Lung (tissue), 11 donors: ENCODE measurements at regions not wholly inside any gene's neighbourhood (a gene's known extent, or its start where the extent isn't known, plus 50 kb on each side); places are given as distances from the start of the nearest gene placed in this dataset.

ENCODE experiments used
- ATAC-seq: fragments of 200-7000 bp; cut with Tn5 transposase; one replicate; pipeline ENCODE4 v1.9.1; 2020; ENCODE audit warnings: moderate number of reproducible peaks; ENCODE audit not compliant: insufficient read depth, low FRiP score
- DNase-seq, 3 donors: peaks; one replicate each; pipeline ENCODE4 v3.0.0-alpha.2; 2013 to 2017
- H3K27ac ChIP-seq, 2 donors: one replicate each; pipeline ENCODE4 v1.5.1; 2013; ENCODE audit warnings: mild to moderate bottlenecking in 2 of 2, moderate library complexity in 2 of 2, control low read depth in 1 of 2, inconsistent platforms in 1 of 2, low read depth in 1 of 2, low read length in 1 of 2
- H3K27me3 ChIP-seq, 3 donors: one replicate each; pipeline ENCODE4 v1.5.1; 2013; ENCODE audit warnings: low read length in 2 of 3; ENCODE audit not compliant: control insufficient read depth in 3 of 3, insufficient read depth in 3 of 3
- H3K36me3 ChIP-seq, 4 donors: one replicate each; pipeline ENCODE4 v1.5.1; 2013; ENCODE audit warnings: low read length in 4 of 4, mild to moderate bottlenecking in 1 of 4, moderate library complexity in 1 of 4; ENCODE audit not compliant: control insufficient read depth in 4 of 4, insufficient read depth in 4 of 4
- H3K4me1 ChIP-seq, 5 donors: one replicate each; pipeline ENCODE4 v1.5.1; 2013; ENCODE audit warnings: low read length in 5 of 5, mild to moderate bottlenecking in 2 of 5, moderate library complexity in 1 of 5; ENCODE audit not compliant: control insufficient read depth in 5 of 5, insufficient read depth in 5 of 5
- H3K4me3 ChIP-seq: one replicate; pipeline ENCODE4 v1.5.1; 2013; ENCODE audit warnings: mild to moderate bottlenecking, control low read depth, moderate library complexity
- H3K9ac ChIP-seq, 2 donors: one replicate each; pipeline ENCODE4 v1.5.1; 2013; ENCODE audit warnings: low read length in 2 of 2, control low read depth in 1 of 2; ENCODE audit not compliant: insufficient read depth in 1 of 2
- H3K9me3 ChIP-seq, 4 donors: one replicate each; pipeline ENCODE4 v1.5.1; 2013; ENCODE audit warnings: low read length in 3 of 4, mild to moderate bottlenecking in 1 of 4, moderate library complexity in 1 of 4; ENCODE audit not compliant: control insufficient read depth in 4 of 4, insufficient read depth in 3 of 4
- WGBS, 2 donors: extraction: QIAGEN DNeasy Blood & Tissue Kit; methylation state at CpG; one replicate each; pipeline ENCODE4 v1.1.7; 2013; 5-methylcytosine and 5-hydroxymethylcytosine counted together
- TF ChIP-seq, protein P1 (sequence below): IDR thresholded peaks from 2 replicates; pipeline ENCODE4 v1.5.1; 2012; ENCODE audit warnings: mild to moderate bottlenecking; ENCODE audit errors: control extremely low read depth, extremely low read depth
- donor health status: control.
- donor health status: control.
- donor health status: Bipolar disorder and iron deficiency.
- donor health status: healthy.
- donor health status: DM: yes; HTN: yes; CAD: no.

DNA sequence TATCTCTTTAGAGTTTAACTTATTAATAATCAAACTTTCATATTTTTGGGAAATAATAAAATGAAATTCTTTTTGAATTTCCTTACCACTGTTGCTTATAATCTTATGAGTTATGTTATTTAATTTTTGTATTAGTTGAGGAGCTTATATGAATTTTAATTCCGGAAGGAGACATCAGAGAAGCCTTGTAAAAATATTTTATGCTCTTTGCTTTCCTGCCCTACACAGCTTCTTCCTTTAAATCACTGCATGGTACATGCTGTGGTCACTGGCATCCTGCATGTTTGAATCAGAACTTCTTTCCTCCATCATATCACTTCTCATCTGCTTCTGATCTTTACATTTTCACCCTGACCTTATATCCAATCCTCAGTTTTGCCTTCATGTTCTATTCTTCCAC, 266.7 kb upstream of the ZSWIM2 start:
- ATAC-seq (no peak), DNase-seq (no peak)
- Histone ChIP-seq H3K36me3 (no peaks in the 10 kb centered on the region), H3K9ac (no peak overlapping the region), H3K9me3 (no peaks in the 10 kb centered on the region), H3K4me3 (no peak overlapping the region), H3K27ac (no peak overlapping the region), H3K4me1 (no peaks in the 10 kb centered on the region), H3K27me3 (no peaks in the 10 kb centered on the region)
- WGBS, 2 donors, result 83 to 84% methylated on average over 1 of the region's 1 CpG
- TF ChIP-seq, protein P1, sequence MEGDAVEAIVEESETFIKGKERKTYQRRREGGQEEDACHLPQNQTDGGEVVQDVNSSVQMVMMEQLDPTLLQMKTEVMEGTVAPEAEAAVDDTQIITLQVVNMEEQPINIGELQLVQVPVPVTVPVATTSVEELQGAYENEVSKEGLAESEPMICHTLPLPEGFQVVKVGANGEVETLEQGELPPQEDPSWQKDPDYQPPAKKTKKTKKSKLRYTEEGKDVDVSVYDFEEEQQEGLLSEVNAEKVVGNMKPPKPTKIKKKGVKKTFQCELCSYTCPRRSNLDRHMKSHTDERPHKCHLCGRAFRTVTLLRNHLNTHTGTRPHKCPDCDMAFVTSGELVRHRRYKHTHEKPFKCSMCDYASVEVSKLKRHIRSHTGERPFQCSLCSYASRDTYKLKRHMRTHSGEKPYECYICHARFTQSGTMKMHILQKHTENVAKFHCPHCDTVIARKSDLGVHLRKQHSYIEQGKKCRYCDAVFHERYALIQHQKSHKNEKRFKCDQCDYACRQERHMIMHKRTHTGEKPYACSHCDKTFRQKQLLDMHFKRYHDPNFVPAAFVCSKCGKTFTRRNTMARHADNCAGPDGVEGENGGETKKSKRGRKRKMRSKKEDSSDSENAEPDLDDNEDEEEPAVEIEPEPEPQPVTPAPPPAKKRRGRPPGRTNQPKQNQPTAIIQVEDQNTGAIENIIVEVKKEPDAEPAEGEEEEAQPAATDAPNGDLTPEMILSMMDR, result no peak

DNA sequence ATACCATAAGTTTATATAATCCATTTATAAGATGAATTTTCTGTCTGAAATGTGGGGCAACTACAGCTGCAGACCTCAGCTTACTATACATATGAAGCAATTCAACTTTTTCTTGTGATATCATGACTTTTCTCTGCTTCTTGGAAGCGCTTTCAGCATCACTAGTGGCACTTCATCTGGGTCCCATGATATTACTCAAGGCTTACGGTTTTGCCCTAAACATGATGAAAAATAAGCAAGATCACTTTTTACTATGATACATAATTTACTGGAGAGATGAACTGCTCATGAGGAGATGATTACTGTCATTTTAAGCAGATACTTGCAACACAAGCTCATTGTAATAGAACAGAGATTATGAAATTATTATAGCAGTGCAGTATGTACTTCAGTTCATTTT, 258.0 kb upstream of the ZSWIM2 start:
- DNase-seq, result peak; percentile 35 to 91 (median 71)
- Histone ChIP-seq H3K9ac (no peak overlapping the region), H3K36me3 (no peaks in the 10 kb centered on the region), H3K27me3 (no peaks in the 10 kb centered on the region), H3K27ac (no peak overlapping the region), H3K4me1 (peaks cover 0 to 8% (median 0%) of the 10 kb centered on the region in 5 donors), H3K9me3 (no peaks in the 10 kb centered on the region), H3K4me3 (no peak overlapping the region)
- WGBS, 2 donors, result 83 to 87% methylated on average over 2 of the region's 2 CpGs
- no peak for ATAC-seq
- TF ChIP-seq, protein P1, result no peak

DNA sequence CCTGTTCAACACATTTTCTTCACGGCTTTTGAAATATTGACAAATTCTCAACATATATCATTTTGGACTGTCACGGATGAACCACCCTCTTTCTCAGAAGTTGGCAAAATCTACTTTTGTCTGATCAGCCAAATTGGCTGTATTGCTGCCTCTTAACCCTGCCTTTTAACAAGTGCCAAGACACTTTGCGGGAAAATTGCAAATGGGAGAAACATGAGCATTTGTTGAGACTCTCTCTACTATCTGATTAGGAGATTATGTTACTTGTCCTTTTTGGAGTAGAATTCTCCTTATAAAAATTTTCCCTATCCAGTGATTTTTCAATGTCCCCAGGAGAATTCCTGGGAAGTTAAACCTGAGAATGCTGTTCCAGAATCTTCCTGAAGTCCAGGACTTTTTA, 256.2 kb upstream of the ZSWIM2 start:
- WGBS, 2 donors, result 84 to 89% methylated on average over 3 of the region's 3 CpGs
- no peaks in the 10 kb centered on the region for H3K9me3 ChIP-seq
- peaks cover 0 to 8% (median 0%) of the 10 kb centered on the region in 5 donors for H3K4me1 ChIP-seq
- H3K36me3 ChIP-seq, result no peaks in the 10 kb centered on the region
- no peaks in the 10 kb centered on the region for H3K27me3 ChIP-seq
- TF ChIP-seq, protein P1, result no peak
- no peak overlapping the region for H3K27ac ChIP-seq
- DNase-seq (no peak), ATAC-seq (no peak)
- no peak overlapping the region for H3K9ac ChIP-seq
- H3K4me3 ChIP-seq, result no peak overlapping the region

GRCh38 chr2:187102381-187102780, 253.4 kb upstream of the ZSWIM2 start:
- no peak overlapping the region for H3K9ac ChIP-seq
- no peaks in the 10 kb centered on the region for H3K9me3 ChIP-seq
- H3K4me1 ChIP-seq, result peaks cover 0 to 8% (median 0%) of the 10 kb centered on the region in 5 donors
- DNase-seq (peak in 1 of 3 donors; percentile 17), ATAC-seq (no peak)
- H3K4me3 ChIP-seq, result no peak overlapping the region
- H3K27me3 ChIP-seq, result no peaks in the 10 kb centered on the region
- H3K36me3 ChIP-seq, result no peaks in the 10 kb centered on the region
- TF ChIP-seq, protein P1, result no peak
- no peak overlapping the region for H3K27ac ChIP-seq
